GM12878 (cell line): ENCODE measurements at regions not wholly inside any gene's neighbourhood (a gene's known extent, or its start where the extent isn't known, plus 50 kb on each side); places are given as distances from the start of the nearest gene placed in this dataset.

Source experiments
- ATAC-seq: fragments of 200-7000 bp; cut with Tn5 transposase; 3 replicates; pipeline ENCODE4 v1.9.1; 2020; ENCODE audit warnings: mild to moderate bottlenecking, moderate library complexity
- BruUV-seq: library from RNA; stranded (reverse); fragments of 400-500 nt; replicated peaks from 2 replicates; lab custom pipeline; 2021; lab: Mats Ljungman, UMichigan
- CTCF ChIA-PET: fragments of 300-600 bp; sonication (Branson Sonifier 250); formaldehyde crosslinking; extraction: SDS; loops from one replicate; lab custom pipeline; 2021; ENCODE audit warnings: inconsistent platforms; lab: Yijun Ruan, JAX
- POLR2A ChIA-PET: fragments of 350-600 bp; formaldehyde crosslinking; extraction: SDS; loops from one replicate; lab custom pipeline; 2021; ENCODE audit warnings: inconsistent platforms; lab: Charles Lee
- RAD21 ChIA-PET: fragments of 300-600 bp; sonication (Branson Sonifier 250); formaldehyde crosslinking; loops from one replicate; lab custom pipeline; 2023; ENCODE audit warnings: antibody characterized with exemption; ENCODE audit not compliant: unreplicated experiment; lab: Charles Lee
- SMC1A ChIA-PET: fragments of 300-600 bp; sonication (Branson Sonifier 250); formaldehyde crosslinking; loops from one replicate; lab custom pipeline; 2023; ENCODE audit not compliant: unreplicated experiment, uncharacterized antibody; lab: Charles Lee
- DNase-seq: peaks from one replicate; pipeline ENCODE4 v3.0.0-alpha.2; 2011; ENCODE audit warnings: low read depth, low spot score
- FAIRE-seq: peaks from 3 replicates; lab custom pipeline; 2011; peaks lifted over from hg19 to GRCh38; lab: Jason Lieb, UNC
- H2AFZ ChIP-seq: 2 replicates; pipeline ENCODE4 v1.6.0; 2011; ENCODE audit warnings: low read depth, low read length, control low read depth; ENCODE audit not compliant: control insufficient read depth
- H3K27ac ChIP-seq: 2 replicates; pipeline ENCODE4 v1.5.1; 2011; ENCODE audit warnings: control low read depth; ENCODE audit not compliant: control insufficient read depth, insufficient read depth
- H3K27me3 ChIP-seq, 2 experiments: replicated peaks in 1 of 2; 2 replicates each; pipeline versions ENCODE4 v1.6.0 to v1.6.1; 2011; ENCODE audit warnings: low read length in 1 of 2; ENCODE audit not compliant: control insufficient read depth in 2 of 2, insufficient read depth in 2 of 2
- H3K36me3 ChIP-seq, 2 experiments: 2 replicates each; pipeline ENCODE4 v1.5.1; 2011; ENCODE audit warnings: low read length in 1 of 2; ENCODE audit not compliant: control insufficient read depth in 2 of 2, insufficient read depth in 2 of 2
- H3K4me1 ChIP-seq: 2 replicates; pipeline ENCODE4 v1.6.1; 2011; ENCODE audit warnings: mild to moderate bottlenecking, low read length, moderate library complexity, mixed read lengths; ENCODE audit not compliant: control insufficient read depth, insufficient read depth
- H3K4me2 ChIP-seq: 2 replicates; pipeline ENCODE4 v1.6.0; 2011; ENCODE audit warnings: control low read depth; ENCODE audit not compliant: control insufficient read depth, insufficient read depth
- H3K4me3 ChIP-seq: fragments of 200-600 bp; sonication (generic); 2 replicates; pipeline ENCODE4 v1.5.1; 2016
- H3K79me2 ChIP-seq: 2 replicates; pipeline ENCODE4 v1.6.0; 2011; ENCODE audit warnings: low read length; ENCODE audit not compliant: control insufficient read depth, insufficient read depth
- H3K9ac ChIP-seq: 2 replicates; pipeline ENCODE4 v1.8.0; 2011; ENCODE audit warnings: low read length, control low read depth, mixed read lengths; ENCODE audit not compliant: control insufficient read depth, insufficient read depth
- H3K9me3 ChIP-seq: replicated peaks from 3 replicates; pipeline ENCODE4 v1.5.1; 2011; ENCODE audit warnings: mild to moderate bottlenecking, low read length; ENCODE audit not compliant: control insufficient read depth, insufficient read depth
- H4K20me1 ChIP-seq: 2 replicates; pipeline ENCODE4 v1.6.0; 2011; ENCODE audit not compliant: control insufficient read depth, insufficient read depth
- ATF7 ChIP-seq: fragments of 450-650 bp; IDR thresholded peaks from 2 replicates; pipeline ENCODE4 v1.6.1; 2016; ENCODE audit warnings: low read depth, mild to moderate bottlenecking
- IKZF2 ChIP-seq, 2 experiments: fragments of 450-650 bp; IDR thresholded peaks; 2 replicates each; pipeline ENCODE4 v1.6.1; 2017; ENCODE audit warnings: mild to moderate bottlenecking in 2 of 2, moderate library complexity in 2 of 2
- KAT2A ChIP-seq: conservative IDR thresholded peaks from 2 replicates; pipeline ENCODE4 v1.6.1; 2011; ENCODE audit warnings: low read depth, low read length; ENCODE audit not compliant: control insufficient read depth
- MTA3 ChIP-seq: IDR thresholded peaks from 2 replicates; pipeline ENCODE4 v1.6.1; 2012; ENCODE audit warnings: low read length, inconsistent platforms, borderline replicate concordance
- NBN ChIP-seq: fragments of 450-650 bp; IDR thresholded peaks from 2 replicates; pipeline ENCODE4 v1.6.1; 2016
- NFYA ChIP-seq: IDR thresholded peaks from 2 replicates; pipeline ENCODE4 v1.6.1; 2011; ENCODE audit warnings: low read depth, mild to moderate bottlenecking, low read length, improper control_type of control experiment, borderline replicate concordance
- RELB ChIP-seq: fragments of 450-650 bp; IDR thresholded peaks from 2 replicates; pipeline ENCODE4 v1.6.1; 2017; ENCODE audit warnings: low read depth, mild to moderate bottlenecking, moderate library complexity
- SMAD1 ChIP-seq: fragments of 450-650 bp; IDR thresholded peaks from 2 replicates; pipeline ENCODE4 v1.6.1; 2018; ENCODE audit warnings: mild to moderate bottlenecking, low read depth; ENCODE audit not compliant: partially characterized antibody
- STAT1 ChIP-seq: fragments of 450-650 bp; conservative IDR thresholded peaks from 2 replicates; pipeline ENCODE4 v1.6.1; 2014; ENCODE audit warnings: antibody characterized with exemption, mild to moderate bottlenecking
- TBL1XR1 ChIP-seq: IDR thresholded peaks from 2 replicates; pipeline ENCODE4 v1.6.1; 2012; ENCODE audit warnings: low read depth, low read length, improper control_type of control experiment
- ZNF217 ChIP-seq: fragments of 450-650 bp; IDR thresholded peaks from 2 replicates; pipeline ENCODE4 v1.6.1; 2017; ENCODE audit warnings: antibody characterized with exemption, mild to moderate bottlenecking
- WGBS: methylation state at CpG from one replicate; pipeline ENCODE4 v1.1.6; 2016; ENCODE audit warnings: low lambda C conversion rate; ENCODE audit not compliant: insufficient replicate concordance, insufficient coverage; ENCODE audit errors: missing lambda C conversion rate; 5-methylcytosine and 5-hydroxymethylcytosine counted together
- in situ Hi-C: fragments of 300-500 bp; cut with MboI; formaldehyde crosslinking; loops from 9 replicates; pipeline ENCODE4 v1.14.3; 2018; ENCODE audit warnings: mixed read lengths
- intact Hi-C: fragments of 100-400 bp; cut with micrococcal nuclease; formaldehyde crosslinking; loops from one replicate; pipeline ENCODE4 v1.14.2; 2022; ENCODE audit not compliant: unreplicated experiment
- TF ChIP-seq, protein P1 (sequence below): fragments of 450-650 bp; IDR thresholded peaks from 2 replicates; pipeline ENCODE4 v1.6.1; 2016; ENCODE audit warnings: mild to moderate bottlenecking, moderate library complexity, borderline replicate concordance
- TF ChIP-seq, protein P2 (sequence below): IDR thresholded peaks from 2 replicates; pipeline ENCODE4 v1.6.1; 2011; ENCODE audit warnings: borderline replicate concordance, low read depth, mild to moderate bottlenecking, moderate library complexity, mixed read lengths, low read length; ENCODE audit not compliant: insufficient read depth; ENCODE audit errors: extremely low read length

DNA sequence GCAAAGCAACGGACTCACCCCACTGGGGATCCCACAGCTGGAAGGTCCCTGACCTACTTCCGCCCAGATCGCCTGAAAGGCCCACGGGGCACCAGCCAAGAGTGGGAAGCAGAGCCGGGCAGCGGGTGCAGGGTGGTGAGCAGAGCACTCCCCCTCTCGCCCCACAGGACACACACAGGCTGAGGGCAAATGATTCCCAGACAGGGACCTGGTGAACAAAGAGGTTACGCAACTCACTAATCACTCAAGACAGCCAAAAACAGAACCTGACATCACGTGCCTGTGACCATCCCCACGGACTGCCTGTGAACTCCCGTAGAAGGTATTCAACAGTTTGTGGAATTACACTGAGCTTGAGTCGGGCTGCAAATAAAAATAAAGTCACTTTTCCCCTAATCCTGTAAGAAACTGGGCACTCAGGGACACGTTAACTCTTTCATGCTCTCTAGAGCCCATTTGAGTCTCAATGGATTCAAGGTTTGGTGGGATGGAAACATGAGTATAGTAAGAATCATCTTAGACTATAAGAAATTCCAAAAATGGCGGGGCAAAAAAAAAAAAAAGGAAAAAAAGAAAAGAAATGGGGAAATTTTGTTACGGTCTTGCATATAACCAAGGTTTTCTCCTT, 396.1 kb downstream of the SOX9 start (continued):
- TF ChIP-seq RELB (peak; percentile 75; the same call in 1 of the 2 replicates), ATF7 (peak; percentile 74), NFYA (no peak), NBN (no peak), KAT2A (no peak)

- peak overlapping the region; percentile 44; the same call in 1 of the 2 replicates for H3K9ac ChIP-seq
- no peaks in the 10 kb centered on the region for H3K36me3 ChIP-seq
- H3K4me3 ChIP-seq, result no peak overlapping the region
- peak overlapping the region; percentile 6 for H2AFZ ChIP-seq
- CTCF ChIA-PET, result interaction anchor here (0.7 to 10.1 kb wide), 6 partner anchors 22 to 1750 kb away, joined by 3 to 111 read pairs (median 4); no protein-coding TSS in a partner anchor
- peaks cover 55% of the 10 kb centered on the region for H3K4me1 ChIP-seq
- peak overlapping the region; percentile 84 for H3K27ac ChIP-seq
- SMC1A ChIA-PET, result interaction anchor here (0.8 to 16.7 kb wide), 9 partner anchors 13 to 396 kb away, joined by 3 to 291 read pairs (median 6); partner anchors contain the start of gene SOX9
- POLR2A ChIA-PET, result interaction anchor here (0.6 to 2.8 kb wide), 8 partner anchors 18 to 97 kb away, joined by 3 to 25 read pairs (median 4); no protein-coding TSS in a partner anchor
- in situ Hi-C loops, result loop anchor here (5.0 to 10.0 kb wide), 3 partner anchors 95 to 485 kb away; partner anchors contain the start of gene SOX9
- RAD21 ChIA-PET, result interaction anchor here (1.5 to 15.8 kb wide), 5 partner anchors 21 to 397 kb away, joined by 4 to 361 read pairs (median 53); partner anchors contain the start of gene SOX9
- no peak overlapping the region; the same call in 1 of the 2 replicates for H3K4me2 ChIP-seq
- intact Hi-C loops, result loop anchor here (2.0 to 5.0 kb wide), 4 partner anchors 21 to 510 kb away; partner anchors contain the start of gene SOX9
- no peaks in the 10 kb centered on the region for H4K20me1 ChIP-seq
- no peak for DNase-seq
- FAIRE-seq, result no peak
- 85% methylated on average over 7 of the region's 7 CpGs for WGBS
- H3K79me2 ChIP-seq, result no peaks in the 10 kb centered on the region
- ATAC-seq, result peak; percentile 5
- TSS peak; percentile 45 for BruUV-seq
- H3K9me3 ChIP-seq, result no peaks in the 10 kb centered on the region
- no peaks in the 10 kb centered on the region for H3K27me3 ChIP-seq
- TF ChIP-seq IKZF2 (IDR thresholded peaks at IDR 0.05), result 0 out of 4 replicates have a peak, but pooled peaks of 1 of the 2 experiments have one; percentile 9
- TF ChIP-seq, protein P1, sequence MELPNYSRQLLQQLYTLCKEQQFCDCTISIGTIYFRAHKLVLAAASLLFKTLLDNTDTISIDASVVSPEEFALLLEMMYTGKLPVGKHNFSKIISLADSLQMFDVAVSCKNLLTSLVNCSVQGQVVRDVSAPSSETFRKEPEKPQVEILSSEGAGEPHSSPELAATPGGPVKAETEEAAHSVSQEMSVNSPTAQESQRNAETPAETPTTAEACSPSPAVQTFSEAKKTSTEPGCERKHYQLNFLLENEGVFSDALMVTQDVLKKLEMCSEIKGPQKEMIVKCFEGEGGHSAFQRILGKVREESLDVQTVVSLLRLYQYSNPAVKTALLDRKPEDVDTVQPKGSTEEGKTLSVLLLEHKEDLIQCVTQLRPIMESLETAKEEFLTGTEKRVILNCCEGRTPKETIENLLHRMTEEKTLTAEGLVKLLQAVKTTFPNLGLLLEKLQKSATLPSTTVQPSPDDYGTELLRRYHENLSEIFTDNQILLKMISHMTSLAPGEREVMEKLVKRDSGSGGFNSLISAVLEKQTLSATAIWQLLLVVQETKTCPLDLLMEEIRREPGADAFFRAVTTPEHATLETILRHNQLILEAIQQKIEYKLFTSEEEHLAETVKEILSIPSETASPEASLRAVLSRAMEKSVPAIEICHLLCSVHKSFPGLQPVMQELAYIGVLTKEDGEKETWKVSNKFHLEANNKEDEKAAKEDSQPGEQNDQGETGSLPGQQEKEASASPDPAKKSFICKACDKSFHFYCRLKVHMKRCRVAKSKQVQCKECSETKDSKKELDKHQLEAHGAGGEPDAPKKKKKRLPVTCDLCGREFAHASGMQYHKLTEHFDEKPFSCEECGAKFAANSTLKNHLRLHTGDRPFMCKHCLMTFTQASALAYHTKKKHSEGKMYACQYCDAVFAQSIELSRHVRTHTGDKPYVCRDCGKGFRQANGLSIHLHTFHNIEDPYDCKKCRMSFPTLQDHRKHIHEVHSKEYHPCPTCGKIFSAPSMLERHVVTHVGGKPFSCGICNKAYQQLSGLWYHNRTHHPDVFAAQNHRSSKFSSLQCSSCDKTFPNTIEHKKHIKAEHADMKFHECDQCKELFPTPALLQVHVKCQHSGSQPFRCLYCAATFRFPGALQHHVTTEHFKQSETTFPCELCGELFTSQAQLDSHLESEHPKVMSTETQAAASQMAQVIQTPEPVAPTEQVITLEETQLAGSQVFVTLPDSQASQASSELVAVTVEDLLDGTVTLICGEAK, result 0 out of 2 replicates have a peak, but pooled peaks have one; percentile 14
- TF ChIP-seq, protein P2, sequence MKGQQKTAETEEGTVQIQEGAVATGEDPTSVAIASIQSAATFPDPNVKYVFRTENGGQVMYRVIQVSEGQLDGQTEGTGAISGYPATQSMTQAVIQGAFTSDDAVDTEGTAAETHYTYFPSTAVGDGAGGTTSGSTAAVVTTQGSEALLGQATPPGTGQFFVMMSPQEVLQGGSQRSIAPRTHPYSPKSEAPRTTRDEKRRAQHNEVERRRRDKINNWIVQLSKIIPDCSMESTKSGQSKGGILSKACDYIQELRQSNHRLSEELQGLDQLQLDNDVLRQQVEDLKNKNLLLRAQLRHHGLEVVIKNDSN, result no peak
- no peak for TF ChIP-seq SMAD1
- TF ChIP-seq TBL1XR1, result no peak
- 0 out of 2 replicates have a peak, but pooled peaks have one; percentile 21 for TF ChIP-seq MTA3
- TF ChIP-seq ZNF217, result 0 out of 2 replicates have a peak, but pooled peaks have one; percentile 20
- no peak for TF ChIP-seq STAT1
Measured at GRCh38 chr17:72517413-72518158, 396.8 kb downstream of the SOX9 start.
